ENCODE measurements at regions not wholly inside any gene's neighbourhood (a gene's known extent, or its start where the extent isn't known, plus 50 kb on each side); places are given as distances from the start of the nearest gene placed in this dataset.

DNA sequence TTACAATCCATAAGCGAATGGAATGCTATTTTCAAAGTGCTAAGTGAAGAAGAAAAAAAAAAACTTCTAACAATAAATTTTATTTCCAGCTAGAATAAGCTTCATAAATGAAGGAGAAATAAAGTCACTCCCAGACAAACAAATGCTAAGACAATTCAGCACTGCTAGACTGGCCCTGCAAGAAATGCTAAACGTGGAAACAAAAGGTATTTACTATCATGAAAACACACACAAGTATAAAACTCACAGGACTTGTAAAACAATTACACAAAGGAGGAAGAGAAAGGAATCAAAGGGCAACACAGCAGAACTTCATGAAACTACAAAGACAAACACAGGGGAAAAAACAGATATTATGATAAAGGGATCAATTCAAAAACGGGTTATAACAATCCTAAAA is 85.8 kb upstream of the NELL2 start:
- no peak for DNase-seq (ENCODE audit: low spot score)

DNA sequence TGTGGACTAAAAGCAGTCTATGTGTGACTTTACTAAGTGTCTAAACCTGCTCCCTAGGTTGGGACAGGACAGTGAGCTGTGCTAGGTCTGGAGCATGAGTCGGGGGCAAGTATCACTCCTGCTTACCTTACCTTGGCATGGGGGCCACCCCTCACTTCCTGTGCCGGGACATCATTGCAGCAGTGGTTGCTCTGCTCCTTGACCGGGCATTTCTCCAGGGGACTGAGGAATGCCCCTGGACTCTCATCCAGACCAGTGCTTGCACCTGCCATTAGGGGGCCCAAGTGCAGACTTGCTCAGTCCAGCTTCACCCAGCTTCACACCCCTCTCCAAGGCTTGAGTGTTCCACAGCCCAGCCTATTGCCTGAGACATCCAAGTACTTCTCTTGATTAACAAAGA is 84.7 kb upstream of the NELL2 start:
- peak; percentile 50 for DNase-seq (ENCODE audit: low spot score)

DNA sequence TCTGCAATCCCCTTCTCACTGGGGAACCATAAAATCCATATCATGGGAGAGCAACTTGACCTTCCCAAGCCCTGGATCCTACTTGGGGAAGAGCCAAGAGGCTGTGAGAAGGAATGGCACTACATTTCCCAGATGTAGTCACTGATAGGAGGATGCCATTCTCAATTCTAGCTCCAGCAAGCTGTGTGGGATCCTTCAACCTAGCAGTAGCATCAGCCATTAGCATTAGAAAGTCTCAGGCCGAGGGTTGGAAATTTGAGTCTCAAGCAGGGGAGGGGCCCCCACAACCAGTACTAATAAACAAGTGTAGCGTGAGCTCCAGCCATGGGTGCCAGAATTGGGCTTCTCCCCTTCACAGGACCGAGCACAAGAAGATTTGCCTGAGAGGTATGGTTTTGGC is 84.3 kb upstream of the NELL2 start:
- no peak for DNase-seq (ENCODE audit: low spot score)

DNA sequence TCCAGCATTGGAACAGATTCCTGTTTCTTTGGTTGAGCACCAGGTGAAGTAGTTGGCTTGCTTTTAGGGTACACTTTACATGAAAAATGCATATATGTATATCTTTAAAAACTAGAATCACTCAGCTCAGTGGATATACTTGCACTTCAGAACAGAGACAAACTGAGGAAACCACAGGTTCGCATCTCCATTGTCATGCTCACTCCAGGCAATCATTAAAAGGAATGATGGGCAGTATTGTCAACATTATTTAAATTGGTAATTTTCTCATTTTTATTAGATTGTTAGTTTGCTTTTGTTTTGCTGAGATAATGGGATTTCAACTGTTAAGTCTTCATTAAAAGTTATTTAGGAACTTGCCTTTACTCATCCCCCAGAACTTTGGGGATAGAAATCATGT is 71.0 kb upstream of the NELL2 start:
- no peak for DNase-seq (ENCODE audit: low spot score)

DNA sequence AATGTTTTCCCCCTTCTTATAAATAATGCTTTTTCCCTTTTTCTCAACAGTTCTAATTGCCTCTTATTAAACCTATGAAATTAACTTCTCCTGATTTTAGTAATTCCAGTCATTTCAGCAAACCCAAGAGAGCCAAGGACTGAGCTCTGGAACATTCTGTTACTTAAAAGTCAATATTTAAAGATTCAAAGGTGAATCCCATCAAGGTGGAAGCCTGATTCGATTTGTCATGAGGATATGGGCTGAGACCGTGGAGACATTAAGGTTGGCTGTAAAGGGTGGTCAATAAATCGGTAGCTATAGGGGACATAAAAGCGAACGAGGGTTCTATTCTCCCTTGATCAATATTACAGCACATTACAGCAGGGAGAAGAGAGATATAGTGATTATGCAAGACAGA is 66.6 kb upstream of the NELL2 start:
- DNase-seq (ENCODE audit: low spot score) = no peak

DNA sequence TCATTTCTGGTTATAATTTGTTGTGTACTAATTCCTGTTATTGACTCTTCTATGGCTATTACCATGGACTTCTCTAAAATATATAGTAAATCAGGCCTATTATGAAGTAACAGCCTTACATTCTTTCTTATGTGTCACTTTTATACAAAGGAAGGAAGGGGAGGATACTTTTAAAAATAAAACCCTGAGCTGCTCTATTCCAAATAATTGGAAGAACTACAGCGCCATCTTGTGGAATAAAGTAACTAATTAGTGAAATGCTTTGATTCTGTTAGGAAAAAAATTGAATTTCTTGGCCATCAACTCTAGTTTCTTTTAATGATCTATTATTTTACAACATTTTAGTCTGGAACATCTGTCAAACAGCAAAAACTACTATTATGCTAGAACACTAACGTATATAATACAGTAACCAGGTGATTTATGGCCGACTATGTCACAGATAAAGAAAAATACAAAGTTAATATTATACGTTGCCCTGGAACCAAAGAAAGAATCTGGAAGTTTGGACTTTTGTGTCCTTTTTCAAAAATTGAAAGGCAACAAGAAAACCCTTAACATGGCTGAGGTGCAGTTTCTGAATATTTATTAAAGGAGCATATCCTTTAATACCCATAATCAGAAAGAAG is 55.0 kb upstream of the NELL2 start:
- DNase-seq (ENCODE audit: low spot score) = peak; percentile 55

DNA sequence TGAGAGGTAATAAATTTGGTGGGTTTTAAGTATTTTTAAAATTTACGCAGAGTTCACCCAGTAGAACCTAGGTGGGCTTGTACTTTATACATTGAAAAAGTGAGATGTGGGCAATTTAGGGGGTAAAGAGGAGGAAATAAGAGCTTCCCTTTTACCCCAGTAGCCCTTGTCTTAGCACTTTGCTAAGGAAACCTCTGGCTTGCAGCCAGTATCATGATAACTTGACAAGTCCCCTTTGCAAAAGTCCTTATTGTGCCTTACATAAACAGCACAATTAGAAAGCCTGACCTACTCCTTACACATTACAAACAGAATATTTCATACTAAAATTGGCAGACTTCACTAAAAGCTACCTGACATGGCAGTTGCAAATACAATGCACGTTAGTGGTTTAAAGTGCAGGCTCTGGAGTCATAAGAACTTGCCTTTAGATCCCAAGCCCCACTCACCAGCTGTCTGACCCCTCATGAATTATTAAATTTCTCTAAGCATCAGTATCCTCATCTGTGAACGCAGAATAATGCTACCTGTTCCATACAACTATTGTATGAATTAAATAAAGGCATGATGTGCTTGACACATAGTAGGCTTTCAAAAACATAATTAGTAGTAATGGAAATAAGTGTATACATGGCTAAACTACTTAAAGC is 53.2 kb upstream of the NELL2 start:
- no peak for DNase-seq (ENCODE audit: low spot score)
